Skin epidermis (tissue), 12 donors: ENCODE measurements at regions not wholly inside any gene's neighbourhood (a gene's known extent, or its start where the extent isn't known, plus 50 kb on each side); places are given as distances from the start of the nearest gene placed in this dataset.

ENCODE experiments used
- H3K27ac ChIP-seq, 21 experiments: fragments of 200-600 bp; sonication (generic) in 11 of 21; one replicate each; pipeline ENCODE4 v1.5.0; 2020; ENCODE audit warnings: mild to moderate bottlenecking in 3 of 21, inconsistent platforms in 2 of 21, moderate library complexity in 2 of 21
- H3K4me3 ChIP-seq, 7 experiments: fragments of 200-600 bp; sonication (generic) in 2 of 7; one replicate each; pipeline ENCODE4 v1.5.0; 2020; ENCODE audit warnings: inconsistent platforms in 2 of 7, mild to moderate bottlenecking in 2 of 7, moderate library complexity in 1 of 7

DNA sequence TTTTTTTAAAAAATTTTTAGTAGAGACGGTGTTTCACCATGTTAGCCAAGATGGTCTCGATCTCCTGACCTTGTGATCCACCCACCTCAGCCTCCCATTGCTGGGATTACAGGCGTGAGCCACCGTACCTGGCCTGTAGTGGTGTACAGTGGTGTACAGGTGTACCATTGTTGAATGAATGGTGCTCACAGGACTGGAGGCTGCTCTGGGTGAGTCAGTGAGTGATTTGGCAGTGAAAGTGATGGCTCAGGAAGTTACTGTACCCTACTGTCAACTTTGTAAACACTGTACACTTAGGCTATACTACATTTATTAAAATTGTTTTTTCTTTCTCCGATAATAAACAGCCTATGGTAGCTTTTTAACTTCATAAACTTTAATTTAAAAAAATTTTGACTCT is 122.8 kb upstream of the EEF1E1 start:
- no peak overlapping the region for H3K4me3 ChIP-seq

DNA sequence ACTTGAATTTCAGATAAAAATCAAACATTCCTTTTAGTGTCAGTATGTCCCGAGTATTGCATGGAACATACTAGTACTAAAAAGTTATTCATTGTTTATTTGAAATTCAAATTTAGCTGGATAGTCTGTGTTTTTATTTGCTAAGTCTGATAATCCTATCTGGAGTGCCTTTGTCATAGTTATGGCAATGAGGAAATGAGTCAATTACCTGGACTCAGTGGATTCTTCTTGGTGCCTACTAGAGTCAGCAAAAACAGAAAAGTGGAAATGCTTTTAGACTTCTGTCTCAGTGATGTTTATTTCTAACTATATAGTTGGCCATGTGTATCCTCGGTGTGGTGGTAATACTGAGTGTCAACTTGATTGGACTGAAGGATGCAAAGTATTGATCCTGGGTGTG is 121.3 kb upstream of the EEF1E1 start:
- no peak overlapping the region for H3K4me3 ChIP-seq
- H3K27ac ChIP-seq = no peak overlapping the region

More for the DNA sequence above, 122.8 kb upstream of the EEF1E1 start:
- H3K27ac ChIP-seq = no peak overlapping the region

DNA sequence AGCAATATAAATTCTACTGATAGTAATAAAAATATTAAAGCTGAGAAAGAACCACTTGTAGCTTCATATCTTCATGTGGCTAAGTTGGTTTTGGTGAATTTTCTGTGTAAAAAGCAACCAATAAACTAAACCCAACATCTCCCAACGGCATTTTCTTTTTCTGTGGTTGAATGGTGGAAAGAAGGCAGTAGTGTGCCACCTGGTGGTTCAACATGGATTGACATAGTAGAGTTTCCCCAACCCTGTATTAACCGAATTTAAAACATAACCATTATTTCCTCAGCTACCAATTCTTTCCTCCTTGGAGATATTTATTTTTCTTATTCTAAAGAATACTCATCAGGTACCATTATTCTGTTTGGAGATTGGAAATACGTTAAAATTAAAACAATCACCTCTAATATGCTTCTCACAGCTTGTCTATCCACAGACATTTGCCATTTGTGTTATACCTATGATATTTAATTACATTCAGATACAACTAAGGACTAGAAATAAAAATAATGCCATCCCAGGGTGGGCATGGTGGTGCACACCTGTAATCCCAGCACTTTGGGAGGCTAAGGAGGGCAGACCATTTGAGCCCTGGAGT is 117.1 kb upstream of the EEF1E1 start:
- Histone ChIP-seq H3K4me3 (no peak overlapping the region), H3K27ac (no peak overlapping the region)

DNA sequence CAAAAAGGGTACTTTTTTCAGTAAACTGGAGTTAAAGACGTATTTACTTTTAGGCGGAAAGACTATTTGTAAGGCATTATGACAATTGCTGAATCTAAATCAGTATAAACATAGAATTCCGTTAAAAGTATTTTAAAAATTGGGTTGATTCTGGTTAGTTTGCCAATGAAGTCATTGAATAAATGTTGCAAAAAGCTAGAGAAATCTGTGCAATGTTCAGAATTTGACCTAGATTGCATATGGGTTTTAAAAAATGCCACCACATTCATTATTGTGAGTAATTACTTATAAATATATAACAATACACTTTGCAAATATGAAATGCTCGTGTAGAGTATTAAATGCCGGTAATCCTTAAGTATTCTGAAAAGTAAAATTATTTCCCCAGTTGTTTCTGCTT is 116.5 kb upstream of the EEF1E1 start:
- Histone ChIP-seq H3K4me3 (no peak overlapping the region), H3K27ac (no peak overlapping the region)

DNA sequence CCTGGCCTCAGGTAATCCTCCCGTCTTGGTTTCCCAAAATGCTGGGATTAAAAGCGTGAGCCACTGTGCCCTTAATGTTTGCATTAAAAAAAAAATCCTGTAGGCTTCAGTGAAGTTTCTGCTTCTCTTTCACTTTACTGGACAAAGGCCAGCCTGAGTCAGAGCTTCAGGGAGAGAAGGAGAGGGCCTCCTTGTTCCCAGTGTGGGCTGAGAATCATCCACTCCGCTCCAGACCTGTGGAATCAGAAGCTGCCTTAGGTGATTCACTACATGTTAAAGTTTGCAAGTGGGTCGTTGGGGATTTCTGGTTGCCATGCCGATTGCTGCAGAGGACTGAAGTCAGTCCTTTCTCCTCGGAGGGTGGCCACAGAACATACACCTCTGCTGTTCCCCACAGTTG is 113.3 kb upstream of the EEF1E1 start:
- Histone ChIP-seq H3K27ac (no peak overlapping the region), H3K4me3 (no peak overlapping the region)

DNA sequence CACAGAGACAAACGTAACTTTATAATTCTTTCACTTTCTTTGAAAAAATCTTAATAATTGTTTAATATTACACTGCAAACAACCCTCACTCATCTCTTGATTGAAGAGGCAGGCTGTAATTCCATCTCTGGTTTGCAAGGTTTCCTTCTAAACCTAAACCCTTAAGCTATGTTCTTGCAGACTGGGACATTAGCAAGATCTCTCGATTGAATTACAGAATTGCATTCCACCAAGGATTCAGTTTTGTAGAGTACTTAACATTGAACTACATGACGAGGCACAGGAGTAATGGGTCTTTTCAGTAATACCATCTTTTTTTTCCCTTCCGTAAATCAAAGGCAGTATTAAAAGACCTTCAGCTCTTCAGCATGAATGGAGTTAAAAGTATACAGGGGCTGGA is 111.6 kb upstream of the EEF1E1 start:
- H3K4me3 ChIP-seq = no peak overlapping the region
- H3K27ac ChIP-seq = no peak overlapping the region

DNA sequence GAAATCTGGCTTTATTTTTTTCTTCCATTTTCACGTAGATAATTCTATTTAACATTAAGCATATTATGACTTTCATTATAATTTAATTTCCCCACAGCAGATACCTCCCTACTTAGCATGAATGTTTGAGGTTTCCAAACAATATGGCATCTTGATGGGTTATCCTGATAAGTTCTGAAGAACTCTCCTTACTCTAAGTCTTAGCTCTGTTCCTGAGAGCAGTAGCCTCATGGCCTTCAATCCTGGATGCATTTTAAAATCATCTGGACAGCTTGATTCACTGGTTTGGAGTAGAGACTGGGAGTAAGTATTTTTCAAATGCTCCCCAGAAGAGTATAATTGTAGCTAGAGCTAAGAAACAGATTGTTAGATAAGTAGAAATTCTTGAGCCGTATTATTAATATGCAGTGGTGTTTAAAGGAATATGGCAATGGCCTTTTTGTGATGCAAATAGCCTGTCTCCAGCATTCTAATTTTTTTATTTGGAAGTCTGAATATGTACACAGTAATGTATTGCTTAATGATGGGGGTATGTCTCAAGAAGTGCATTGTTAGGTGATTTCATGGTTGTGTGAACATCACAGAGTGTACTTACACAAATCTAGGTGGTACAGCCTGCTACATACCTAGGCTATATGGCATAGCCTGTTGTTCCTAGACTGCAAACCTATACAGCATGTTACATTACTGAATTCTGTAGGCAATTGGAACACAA is 110.5 kb upstream of the EEF1E1 start:
- no peak overlapping the region for H3K4me3 ChIP-seq
- H3K27ac ChIP-seq = no peak overlapping the region

DNA sequence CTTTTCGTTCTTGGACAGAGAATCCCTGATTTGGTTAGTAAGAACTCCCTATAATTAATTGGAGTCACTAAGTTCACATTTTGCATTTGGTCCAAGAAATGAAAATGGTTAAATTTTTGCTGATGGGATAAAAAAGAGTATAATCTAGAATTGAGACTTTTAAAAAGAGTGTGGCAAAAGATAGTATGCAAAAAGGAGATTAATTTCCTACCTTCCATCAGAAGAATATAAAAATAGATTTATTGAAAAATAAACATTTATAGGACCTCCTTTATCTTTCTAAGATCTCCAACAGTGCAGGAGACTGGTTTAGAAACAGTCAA is 105.5 kb upstream of the EEF1E1 start:
- Histone ChIP-seq H3K4me3 (no peak overlapping the region), H3K27ac (no peak overlapping the region)

DNA sequence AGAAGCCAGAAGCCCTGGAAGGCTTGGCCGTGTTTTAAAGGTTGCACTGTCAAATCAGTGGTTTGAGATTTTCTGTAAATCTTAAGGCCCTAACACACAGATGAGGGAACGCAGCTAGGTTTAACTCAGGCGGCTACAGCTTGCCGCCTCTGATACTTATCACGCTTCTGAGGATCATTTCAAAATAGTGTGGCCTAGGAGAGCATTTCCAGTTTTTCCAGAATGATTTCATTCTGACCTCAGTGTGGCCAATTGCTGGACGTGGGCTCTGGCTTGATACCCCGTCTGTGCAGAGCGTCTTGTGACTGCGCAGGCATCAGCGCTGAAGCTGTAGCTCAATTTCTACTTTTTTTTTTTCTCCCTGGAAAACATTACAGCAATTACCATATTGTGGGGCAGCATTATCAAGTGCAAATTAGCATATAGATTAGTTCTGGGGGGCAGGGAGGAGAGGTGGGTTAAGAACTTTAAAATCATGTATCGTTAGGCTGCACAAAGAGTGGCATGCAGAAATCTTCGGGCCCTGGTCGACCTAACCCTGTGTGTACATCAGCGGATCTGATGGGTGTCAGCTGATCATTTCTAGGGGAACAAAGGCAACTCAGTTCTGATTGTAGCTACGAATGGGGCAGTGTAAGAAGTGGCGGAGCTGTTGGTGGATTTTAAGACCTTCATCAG is 105.0 kb upstream of the EEF1E1 start:
- H3K4me3 ChIP-seq = no peak overlapping the region

DNA sequence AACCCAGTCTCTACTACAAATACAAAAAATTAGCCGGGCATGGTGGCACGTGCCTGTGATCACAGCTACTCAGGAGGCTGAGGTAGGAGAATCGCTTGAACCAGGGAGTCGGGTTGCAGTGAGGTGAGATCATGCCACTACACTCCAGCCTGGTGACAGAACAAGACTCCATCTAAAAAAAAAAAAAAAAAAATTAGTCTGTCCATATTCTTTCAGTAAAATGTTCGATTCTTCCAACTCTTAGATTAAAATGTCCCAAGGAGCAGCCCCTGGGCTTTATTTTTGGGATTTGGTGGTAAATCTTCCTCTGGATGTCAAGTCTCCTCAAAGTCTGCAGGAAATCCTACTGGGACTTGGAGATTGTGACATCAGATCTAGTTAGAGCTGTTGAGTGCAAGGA is 101.0 kb upstream of the EEF1E1 start:
- Histone ChIP-seq H3K4me3 (no peak overlapping the region), H3K27ac (no peak overlapping the region)

More for the DNA sequence above, 105.0 kb upstream of the EEF1E1 start:
- H3K27ac ChIP-seq = peak overlapping the region in 1 of 21 experiments; percentile 13

DNA sequence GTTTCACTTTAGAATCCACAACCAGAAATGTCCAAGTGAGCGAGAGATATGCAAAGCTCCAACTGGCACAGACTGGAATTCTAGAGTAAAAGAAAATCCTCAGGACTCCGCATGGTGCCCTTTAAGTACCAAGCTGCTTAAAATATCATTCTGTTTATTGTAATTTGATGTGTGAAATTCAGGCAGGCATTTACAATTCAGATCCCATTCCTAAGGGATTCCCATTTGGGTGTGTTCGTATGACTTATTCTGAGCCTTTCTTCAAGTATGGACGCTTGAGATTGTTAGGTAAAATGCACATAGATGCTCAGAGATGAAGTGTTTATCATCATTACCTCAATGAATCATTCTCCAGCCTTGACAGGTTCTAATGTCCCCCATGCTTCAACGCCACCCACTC is 99.3 kb upstream of the EEF1E1 start:
- H3K4me3 ChIP-seq = no peak overlapping the region

DNA sequence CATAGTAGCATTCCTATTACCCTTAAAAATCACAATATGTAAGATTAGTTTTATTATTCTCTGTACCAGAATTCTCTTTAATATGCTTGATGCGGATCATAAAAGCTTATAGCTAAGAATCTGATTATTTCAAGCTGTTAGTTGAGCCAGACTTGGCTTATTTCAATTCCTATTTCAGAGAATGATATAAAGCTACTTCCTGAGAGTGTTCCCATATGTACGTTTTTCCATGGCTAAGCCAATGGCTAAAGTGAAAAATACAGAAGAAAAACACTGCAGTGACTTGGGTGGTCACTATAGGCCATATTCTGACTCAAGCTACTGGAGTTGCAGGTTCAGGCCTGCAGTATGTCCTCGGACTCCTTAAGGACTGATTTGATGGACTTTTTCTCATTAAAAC is 97.9 kb upstream of the EEF1E1 start:
- no peak overlapping the region for H3K27ac ChIP-seq

More for the DNA sequence above, 99.3 kb upstream of the EEF1E1 start:
- H3K27ac ChIP-seq = no peak overlapping the region

DNA sequence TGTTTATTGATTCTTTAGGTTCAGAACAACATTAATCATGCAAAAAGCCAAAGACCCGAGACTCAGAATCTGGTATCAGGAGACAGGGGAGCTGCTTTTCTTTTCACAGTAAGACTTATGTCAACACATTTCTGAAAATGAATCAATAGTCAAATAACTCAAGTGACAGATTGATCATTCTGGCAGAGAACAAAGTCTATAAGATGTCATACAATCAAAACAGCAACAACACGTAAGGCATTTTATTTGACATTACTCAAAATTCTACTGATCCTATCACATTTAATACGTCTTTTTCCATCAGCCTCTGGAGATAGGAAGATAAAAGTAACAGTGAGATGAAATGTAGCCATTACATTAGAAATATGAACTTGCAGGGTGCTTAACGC is 93.4 kb upstream of the EEF1E1 start:
- Histone ChIP-seq H3K4me3 (no peak overlapping the region), H3K27ac (no peak overlapping the region)

More for the DNA sequence above, 97.9 kb upstream of the EEF1E1 start:
- no peak overlapping the region for H3K4me3 ChIP-seq

DNA sequence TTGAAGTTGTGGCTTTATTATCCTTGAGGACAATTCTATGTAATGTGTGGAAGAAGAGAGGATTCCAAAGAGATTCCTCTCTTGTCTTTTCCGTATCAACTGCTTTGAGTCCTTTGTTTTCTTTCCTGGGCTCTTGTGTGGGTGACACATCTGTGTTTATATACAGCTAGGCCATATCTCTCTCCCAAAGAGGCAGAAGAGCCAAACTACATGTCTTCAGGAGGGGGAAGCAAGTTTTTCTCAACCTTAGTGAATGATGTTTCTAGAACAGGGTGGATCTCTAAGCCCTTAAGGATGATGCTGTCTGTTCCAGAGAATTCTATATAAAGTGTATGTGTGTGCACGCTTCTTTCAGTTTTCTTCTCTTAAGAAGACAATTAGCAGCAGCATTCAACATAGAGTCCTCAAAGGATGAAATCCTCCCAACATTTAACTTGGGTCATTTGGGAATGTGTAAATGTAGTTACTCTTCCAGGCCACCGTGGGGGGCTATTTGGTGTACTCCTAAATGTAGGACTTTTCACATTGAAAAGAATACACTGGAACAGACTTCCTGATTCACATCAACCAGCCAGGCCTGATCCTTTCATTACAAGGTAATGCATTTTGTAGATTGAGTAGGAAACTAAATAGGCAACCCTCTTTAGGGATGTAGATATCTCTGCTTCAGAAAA is 92.8 kb upstream of the EEF1E1 start:
- H3K27ac ChIP-seq = no peak overlapping the region

DNA sequence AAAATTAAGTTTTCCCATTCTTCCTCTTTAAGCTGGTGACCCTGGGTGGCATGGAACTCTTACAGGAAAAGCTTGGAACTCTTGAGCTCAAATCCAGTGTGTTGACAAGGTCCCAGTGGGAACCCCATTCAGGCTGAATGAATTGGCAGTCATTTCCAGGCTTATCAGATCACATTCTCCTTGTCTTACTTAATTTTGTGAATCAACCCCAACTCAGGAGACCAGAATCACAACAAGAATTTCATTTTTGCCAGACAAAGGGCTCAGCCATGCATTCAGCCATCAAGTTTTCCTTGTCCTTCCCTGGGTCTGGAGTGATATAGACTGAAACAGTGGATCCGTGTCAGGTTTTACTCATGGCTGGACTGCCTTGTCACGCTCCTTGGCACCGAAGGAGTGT is 92.1 kb upstream of the EEF1E1 start:
- Histone ChIP-seq H3K27ac (no peak overlapping the region), H3K4me3 (no peak overlapping the region)

More for the DNA sequence above, 92.8 kb upstream of the EEF1E1 start:
- H3K4me3 ChIP-seq = no peak overlapping the region

DNA sequence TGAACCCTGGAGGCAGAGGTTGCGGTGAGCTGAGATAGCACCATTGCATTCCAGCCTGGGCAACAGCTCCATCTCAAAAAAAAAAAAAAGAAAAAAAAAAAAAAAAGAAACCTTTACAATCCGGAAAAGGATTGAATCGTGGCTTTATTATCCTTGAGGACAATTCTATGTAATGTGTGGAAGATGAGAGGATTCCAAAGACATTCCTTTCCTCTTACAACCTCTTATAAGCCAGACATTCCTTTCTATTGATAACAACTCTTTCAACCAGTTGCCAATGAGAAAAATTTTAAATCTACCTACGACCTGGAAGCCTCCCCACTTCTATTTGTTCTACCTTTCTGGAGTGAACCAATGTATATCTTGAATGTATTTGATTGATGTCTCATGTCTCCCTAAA is 91.2 kb upstream of the EEF1E1 start:
- Histone ChIP-seq H3K4me3 (no peak overlapping the region), H3K27ac (no peak overlapping the region)

DNA sequence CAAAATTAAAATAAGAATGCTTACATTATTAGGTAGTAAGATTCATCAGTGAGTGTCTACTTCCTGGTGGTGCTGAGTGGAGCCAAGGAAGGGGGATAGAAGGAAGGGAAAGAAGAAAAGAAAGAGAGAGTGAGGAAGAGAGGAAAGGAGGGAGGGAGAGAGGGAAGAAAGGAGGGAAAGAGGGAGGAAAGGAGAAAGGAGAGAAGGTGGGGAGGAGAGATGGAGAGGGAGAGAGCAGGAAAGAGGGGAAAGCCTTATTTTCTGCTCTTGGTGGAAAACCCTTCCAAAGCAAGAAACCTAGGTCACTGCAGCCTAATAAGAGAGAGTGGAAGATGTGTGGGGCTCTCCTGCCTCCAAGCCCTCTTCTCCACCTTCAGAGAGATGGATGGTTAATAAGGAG is 90.2 kb upstream of the EEF1E1 start:
- H3K4me3 ChIP-seq = no peak overlapping the region
- H3K27ac ChIP-seq = no peak overlapping the region

DNA sequence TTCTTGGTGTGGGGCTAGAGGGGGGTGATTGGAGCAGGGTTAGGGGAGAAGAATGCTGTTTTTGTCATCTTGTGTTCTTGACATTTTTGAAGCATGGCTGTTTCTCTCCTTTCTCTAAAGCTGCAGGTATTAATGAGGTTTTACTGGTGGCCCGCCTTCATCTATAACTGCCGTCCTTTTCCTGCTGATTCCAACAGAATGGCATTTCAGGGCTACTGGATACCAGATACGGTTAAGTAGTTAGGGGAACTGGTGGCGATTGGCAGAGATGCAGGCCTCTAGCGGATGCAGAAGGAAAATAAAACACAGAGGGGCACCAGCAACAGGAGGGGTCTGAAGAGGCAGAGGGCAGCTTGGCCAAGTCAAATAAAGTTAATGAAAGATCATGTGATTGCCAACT is 89.7 kb upstream of the EEF1E1 start:
- Histone ChIP-seq H3K4me3 (no peak overlapping the region), H3K27ac (no peak overlapping the region)

DNA sequence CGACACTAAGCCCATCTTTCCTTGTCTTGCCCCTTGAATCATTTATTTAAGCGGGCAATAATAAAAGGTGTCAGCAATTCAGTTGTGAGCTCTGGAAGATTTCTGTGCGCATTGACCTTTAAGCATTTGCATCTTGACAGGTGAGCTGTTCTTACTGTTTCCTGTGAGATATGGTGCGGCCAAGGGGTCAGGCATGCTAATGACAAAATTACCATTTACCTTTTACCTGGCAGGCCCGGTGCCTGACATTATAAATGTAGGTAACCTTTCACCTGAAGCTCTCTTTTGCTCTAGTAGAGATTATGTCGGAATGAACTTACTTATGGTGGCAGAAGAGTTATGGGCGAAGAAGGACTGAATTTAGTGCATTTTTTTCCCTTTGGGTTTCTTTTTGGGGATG is 89.3 kb upstream of the EEF1E1 start:
- Histone ChIP-seq H3K4me3 (no peak overlapping the region), H3K27ac (no peak overlapping the region)

DNA sequence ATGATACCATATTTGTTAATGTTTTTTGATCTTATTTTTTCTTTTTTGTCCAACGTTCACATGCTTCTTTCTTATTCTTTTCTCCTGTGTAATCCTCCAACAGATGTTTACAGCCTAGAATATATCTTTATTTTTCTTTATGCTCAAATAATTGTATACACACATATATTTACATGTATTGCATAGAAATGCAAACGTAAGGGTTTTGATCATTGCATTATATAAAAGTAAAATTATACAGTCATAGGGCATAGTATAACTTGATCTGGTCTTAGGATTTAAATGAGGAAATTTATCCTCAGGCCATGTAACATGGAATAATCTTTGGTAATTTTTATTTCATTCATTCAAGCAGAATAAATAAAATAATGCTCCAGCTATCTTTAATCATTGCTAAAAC is 84.9 kb upstream of the EEF1E1 start:
- Histone ChIP-seq H3K4me3 (no peak overlapping the region), H3K27ac (no peak overlapping the region)
